Esophagus muscularis mucosa (tissue), 4 donors: ENCODE measurements at regions not wholly inside any gene's neighbourhood (a gene's known extent, or its start where the extent isn't known, plus 50 kb on each side); places are given as distances from the start of the nearest gene placed in this dataset.

Experiments
- DNase-seq: peaks from one replicate; pipeline ENCODE4 v3.0.0-alpha.2; 2017; ENCODE audit errors: extremely low spot score
- H3K27ac ChIP-seq, 4 donors: fragments of 200-600 bp; sonication (generic); replicated peaks in 1 of 4; 1 replicate in 3 of 4; 2 replicates in 1 of 4; pipeline ENCODE4 v1.5.1; 2016 to 2019; ENCODE audit warnings: mild to moderate bottlenecking in 1 of 4
- H3K27me3 ChIP-seq, 4 donors: fragments of 200-600 bp; sonication (generic); one replicate each; pipeline versions ENCODE4 v1.5.1 to v1.6.0; 2016 to 2019
- H3K36me3 ChIP-seq, 4 donors: fragments of 200-600 bp; sonication (generic); one replicate each; pipeline ENCODE4 v1.5.1; 2016 to 2019
- H3K4me1 ChIP-seq, 4 donors: fragments of 200-600 bp; sonication (generic); one replicate each; pipeline ENCODE4 v1.5.1; 2016 to 2019
- H3K4me3 ChIP-seq, 4 donors: fragments of 200-600 bp; sonication (generic); 1 replicate in 2 of 4; 2 replicates in 2 of 4; pipeline ENCODE4 v1.5.1; 2016 to 2019; ENCODE audit warnings: mild to moderate bottlenecking in 4 of 4, moderate library complexity in 1 of 4
- H3K9me3 ChIP-seq, 4 donors: fragments of 200-600 bp; sonication (generic); 1 replicate in 3 of 4; 2 replicates in 1 of 4; pipeline ENCODE4 v1.5.1; 2016 to 2019
- CTCF ChIP-seq, 3 experiments: fragments of 200-600 bp in 2 of 3; fragments of 450-650 bp in 1 of 3; sonication (generic) in 2 of 3; IDR thresholded peaks; one replicate each; pipeline ENCODE4 v1.5.1; 2017 to 2019; ENCODE audit warnings: antibody characterized with exemption in 3 of 3, mild to moderate bottlenecking in 2 of 3, moderate library complexity in 1 of 3
- EP300 ChIP-seq: sonication (generic); formaldehyde crosslinking; IDR thresholded peaks from one replicate; pipeline ENCODE4 v1.6.1; 2017; ENCODE audit warnings: antibody characterized with exemption
- POLR2A ChIP-seq: fragments of 450-650 bp; IDR thresholded peaks from one replicate; pipeline ENCODE4 v1.6.1; 2017; ENCODE audit warnings: antibody characterized with exemption, moderate library complexity, mild to moderate bottlenecking, low read depth
- POLR2AphosphoS5 ChIP-seq, 2 donors: sonication (generic); formaldehyde crosslinking; IDR thresholded peaks; one replicate each; pipeline ENCODE4 v1.6.1; 2017; ENCODE audit warnings: antibody characterized with exemption in 2 of 2
- WGBS: methylation state at CpG from one replicate; pipeline ENCODE4 v1.1.5; 2018; 5-methylcytosine and 5-hydroxymethylcytosine counted together
- intact Hi-C: fragments of 100-400 bp; cut with DNase I; formaldehyde crosslinking; loops from one replicate; pipeline ENCODE4 v1.15.1; 2023

GRCh38 chr6:1228754-1229191 is 83.1 kb upstream of the FOXQ1 start:
- no peaks in the 10 kb centered on the region for H3K4me1 ChIP-seq
- no peaks in the 10 kb centered on the region for H3K9me3 ChIP-seq
- no peak for TF ChIP-seq POLR2A
- no peak for DNase-seq
- H3K36me3 ChIP-seq, result no peaks in the 10 kb centered on the region
- H3K4me3 ChIP-seq, result no peak overlapping the region
- intact Hi-C loops, result no loop called here
- WGBS, result 87% methylated on average over 9 of the region's 9 CpGs
- no peaks in the 10 kb centered on the region for H3K27me3 ChIP-seq
- H3K27ac ChIP-seq, result no peak overlapping the region

- intact Hi-C loops, result no loop called here
- no peak for DNase-seq
- Histone ChIP-seq H3K27ac (no peak overlapping the region), H3K9me3 (no peaks in the 10 kb centered on the region), H3K27me3 (no peaks in the 10 kb centered on the region), H3K36me3 (no peaks in the 10 kb centered on the region), H3K4me3 (no peak overlapping the region), H3K4me1 (no peaks in the 10 kb centered on the region)
- TF ChIP-seq EP300 (no peak), POLR2AphosphoS5 (IDR thresholded peaks at IDR 0.05) (no peak), POLR2A (no peak), CTCF (IDR thresholded peaks at IDR 0.05) (no peak)
- WGBS, result 87% methylated on average over 16 of the region's 16 CpGs
These were observed 83.8 kb upstream of the FOXQ1 start for GRCh38 chr6:1227935-1228753.

- no peak for TF ChIP-seq CTCF (IDR thresholded peaks at IDR 0.05)
- TF ChIP-seq EP300, result no peak
- TF ChIP-seq POLR2A, result no peak
- no peak for TF ChIP-seq POLR2AphosphoS5 (IDR thresholded peaks at IDR 0.05)
- DNase-seq, result no peak
- intact Hi-C loops, result no loop called here
- Histone ChIP-seq H3K4me3 (no peak overlapping the region), H3K27me3 (no peaks in the 10 kb centered on the region), H3K27ac (no peak overlapping the region), H3K9me3 (no peaks in the 10 kb centered on the region), H3K4me1 (no peaks in the 10 kb centered on the region), H3K36me3 (no peaks in the 10 kb centered on the region)
- WGBS, result 93% methylated on average over 3 of the region's 3 CpGs
These were observed 84.3 kb upstream of the FOXQ1 start for GRCh38 chr6:1227600-1227934.

- DNase-seq, result no peak
- no peaks in the 10 kb centered on the region for H3K27me3 ChIP-seq
- peak overlapping the region in 2 of 4 donors; percentile 0 to 12 for H3K4me3 ChIP-seq
- no peak overlapping the region for H3K27ac ChIP-seq
- TF ChIP-seq EP300 (no peak), POLR2AphosphoS5 (IDR thresholded peaks at IDR 0.05) (no peak), CTCF (IDR thresholded peaks at IDR 0.05) (no peak), POLR2A (no peak)
- H3K36me3 ChIP-seq, result no peaks in the 10 kb centered on the region
- H3K9me3 ChIP-seq, result no peaks in the 10 kb centered on the region
- WGBS, result 71% methylated on average over 18 of the region's 18 CpGs
- H3K4me1 ChIP-seq, result no peaks in the 10 kb centered on the region
- intact Hi-C loops, result no loop called here
These were observed 85.4 kb upstream of the FOXQ1 start for GRCh38 chr6:1226277-1227099.

- H3K4me3 ChIP-seq, result no peak overlapping the region
- intact Hi-C loops, result no loop called here
- 84% methylated on average over 2 of the region's 2 CpGs for WGBS
- H3K36me3 ChIP-seq, result no peaks in the 10 kb centered on the region
- DNase-seq, result no peak
- H3K4me1 ChIP-seq, result no peaks in the 10 kb centered on the region
- no peaks in the 10 kb centered on the region for H3K9me3 ChIP-seq
- no peak for TF ChIP-seq POLR2A
- no peak for TF ChIP-seq CTCF (IDR thresholded peaks at IDR 0.05)
- no peak for TF ChIP-seq EP300
- no peak for TF ChIP-seq POLR2AphosphoS5 (IDR thresholded peaks at IDR 0.05)
- no peak overlapping the region for H3K27ac ChIP-seq
- no peaks in the 10 kb centered on the region for H3K27me3 ChIP-seq
These were observed 87.4 kb upstream of the FOXQ1 start for GRCh38 chr6:1224514-1224913.
